Panc1 (cell line): ENCODE measurements at regions not wholly inside any gene's neighbourhood (a gene's known extent, or its start where the extent isn't known, plus 50 kb on each side); places are given as distances from the start of the nearest gene placed in this dataset.

Experiments
- CTCF ChIP-seq: fragments of 450-650 bp; IDR thresholded peaks from 2 replicates; pipeline ENCODE4 v1.5.1; 2017; ENCODE audit warnings: mild to moderate bottlenecking
- POLR2AphosphoS5 ChIP-seq: IDR thresholded peaks from 2 replicates; pipeline ENCODE4 v1.6.1; 2012; ENCODE audit warnings: mild to moderate bottlenecking, low read depth, low read length, moderate library complexity
- REST ChIP-seq, 2 experiments: IDR thresholded peaks; 2 replicates each; pipeline ENCODE4 v1.6.1; 2011 to 2012; ENCODE audit warnings: low read depth in 2 of 2, control low read depth in 1 of 2, low read length in 1 of 2, mild to moderate bottlenecking in 1 of 2, moderate library complexity in 1 of 2; ENCODE audit not compliant: insufficient read depth in 1 of 2
- TCF7L2 ChIP-seq: IDR thresholded peaks from 2 replicates; pipeline ENCODE4 v1.6.1; 2011; ENCODE audit warnings: mild to moderate bottlenecking, low read depth, low read length, inconsistent platforms

- TF ChIP-seq CTCF (no peak), REST (IDR thresholded peaks at IDR 0.05; ENCODE audit: insufficient read depth in 1 of 2, low read depth in 2 of 2, low read length in 1 of 2) (no peak), TCF7L2 (no peak), POLR2AphosphoS5 (no peak)
Measured at GRCh38 chr2:18094277-18094676, 215.8 kb downstream of the KCNS3 start.
